GM12878 (cell line): ENCODE measurements at regions not wholly inside any gene's neighbourhood (a gene's known extent, or its start where the extent isn't known, plus 50 kb on each side); places are given as distances from the start of the nearest gene placed in this dataset.

ENCODE experiments used
- ATAC-seq: fragments of 200-7000 bp; cut with Tn5 transposase; 3 replicates; pipeline ENCODE4 v1.9.1; 2020; ENCODE audit warnings: mild to moderate bottlenecking, moderate library complexity
- BruUV-seq: library from RNA; stranded (reverse); fragments of 400-500 nt; replicated peaks from 2 replicates; lab custom pipeline; 2021; lab: Mats Ljungman, UMichigan
- CTCF ChIA-PET: fragments of 300-600 bp; sonication (Branson Sonifier 250); formaldehyde crosslinking; extraction: SDS; loops from one replicate; lab custom pipeline; 2021; ENCODE audit warnings: inconsistent platforms; lab: Yijun Ruan, JAX
- POLR2A ChIA-PET: fragments of 350-600 bp; formaldehyde crosslinking; extraction: SDS; loops from one replicate; lab custom pipeline; 2021; ENCODE audit warnings: inconsistent platforms; lab: Charles Lee
- RAD21 ChIA-PET: fragments of 300-600 bp; sonication (Branson Sonifier 250); formaldehyde crosslinking; loops from one replicate; lab custom pipeline; 2023; ENCODE audit warnings: antibody characterized with exemption; ENCODE audit not compliant: unreplicated experiment; lab: Charles Lee
- SMC1A ChIA-PET: fragments of 300-600 bp; sonication (Branson Sonifier 250); formaldehyde crosslinking; loops from one replicate; lab custom pipeline; 2023; ENCODE audit not compliant: unreplicated experiment, uncharacterized antibody; lab: Charles Lee
- DNase-seq: peaks from one replicate; pipeline ENCODE4 v3.0.0-alpha.2; 2011; ENCODE audit warnings: low read depth, low spot score
- FAIRE-seq: peaks from 3 replicates; lab custom pipeline; 2011; peaks lifted over from hg19 to GRCh38; lab: Jason Lieb, UNC
- H2AFZ ChIP-seq: 2 replicates; pipeline ENCODE4 v1.6.0; 2011; ENCODE audit warnings: low read depth, low read length, control low read depth; ENCODE audit not compliant: control insufficient read depth
- H3K27ac ChIP-seq: 2 replicates; pipeline ENCODE4 v1.5.1; 2011; ENCODE audit warnings: control low read depth; ENCODE audit not compliant: control insufficient read depth, insufficient read depth
- H3K27me3 ChIP-seq, 2 experiments: replicated peaks in 1 of 2; 2 replicates each; pipeline versions ENCODE4 v1.6.0 to v1.6.1; 2011; ENCODE audit warnings: low read length in 1 of 2; ENCODE audit not compliant: control insufficient read depth in 2 of 2, insufficient read depth in 2 of 2
- H3K36me3 ChIP-seq, 2 experiments: 2 replicates each; pipeline ENCODE4 v1.5.1; 2011; ENCODE audit warnings: low read length in 1 of 2; ENCODE audit not compliant: control insufficient read depth in 2 of 2, insufficient read depth in 2 of 2
- H3K4me1 ChIP-seq: 2 replicates; pipeline ENCODE4 v1.6.1; 2011; ENCODE audit warnings: mild to moderate bottlenecking, low read length, moderate library complexity, mixed read lengths; ENCODE audit not compliant: control insufficient read depth, insufficient read depth
- H3K4me2 ChIP-seq: 2 replicates; pipeline ENCODE4 v1.6.0; 2011; ENCODE audit warnings: control low read depth; ENCODE audit not compliant: control insufficient read depth, insufficient read depth
- H3K4me3 ChIP-seq: fragments of 200-600 bp; sonication (generic); 2 replicates; pipeline ENCODE4 v1.5.1; 2016
- H3K79me2 ChIP-seq: 2 replicates; pipeline ENCODE4 v1.6.0; 2011; ENCODE audit warnings: low read length; ENCODE audit not compliant: control insufficient read depth, insufficient read depth
- H3K9ac ChIP-seq: 2 replicates; pipeline ENCODE4 v1.8.0; 2011; ENCODE audit warnings: low read length, control low read depth, mixed read lengths; ENCODE audit not compliant: control insufficient read depth, insufficient read depth
- H3K9me3 ChIP-seq: replicated peaks from 3 replicates; pipeline ENCODE4 v1.5.1; 2011; ENCODE audit warnings: mild to moderate bottlenecking, low read length; ENCODE audit not compliant: control insufficient read depth, insufficient read depth
- H4K20me1 ChIP-seq: 2 replicates; pipeline ENCODE4 v1.6.0; 2011; ENCODE audit not compliant: control insufficient read depth, insufficient read depth
- DPF2 ChIP-seq: fragments of 450-650 bp; IDR thresholded peaks from 2 replicates; pipeline ENCODE4 v1.6.1; 2017; ENCODE audit warnings: mild to moderate bottlenecking
- MEF2A ChIP-seq: IDR thresholded peaks from 2 replicates; pipeline ENCODE4 v1.6.1; 2011; ENCODE audit warnings: low read depth, mild to moderate bottlenecking, low read length, moderate library complexity; ENCODE audit not compliant: insufficient read depth
- PKNOX1 ChIP-seq: fragments of 450-650 bp; IDR thresholded peaks from 2 replicates; pipeline ENCODE4 v1.6.1; 2016; ENCODE audit warnings: mild to moderate bottlenecking
- POU2F2 ChIP-seq: IDR thresholded peaks from 3 replicates; pipeline ENCODE4 v1.6.1; 2011; ENCODE audit warnings: low read depth, mild to moderate bottlenecking, low read length, borderline replicate concordance
- SIN3A ChIP-seq: IDR thresholded peaks from 2 replicates; pipeline ENCODE4 v1.6.1; 2012; ENCODE audit warnings: low read depth, low read length, improper control_type of control experiment
- TCF7 ChIP-seq: IDR thresholded peaks from 2 replicates; pipeline ENCODE4 v1.6.1; 2014; ENCODE audit warnings: antibody characterized with exemption, borderline replicate concordance
- ZBTB33 ChIP-seq: fragments of 450-650 bp; IDR thresholded peaks from 2 replicates; pipeline ENCODE4 v1.6.1; 2017; ENCODE audit warnings: mild to moderate bottlenecking
- ZSCAN29 ChIP-seq: fragments of 450-650 bp; IDR thresholded peaks from 2 replicates; pipeline ENCODE4 v1.6.1; 2017; ENCODE audit warnings: mild to moderate bottlenecking, moderate library complexity
- WGBS: methylation state at CpG from one replicate; pipeline ENCODE4 v1.1.6; 2016; ENCODE audit warnings: low lambda C conversion rate; ENCODE audit not compliant: insufficient replicate concordance, insufficient coverage; ENCODE audit errors: missing lambda C conversion rate; 5-methylcytosine and 5-hydroxymethylcytosine counted together
- in situ Hi-C: fragments of 300-500 bp; cut with MboI; formaldehyde crosslinking; loops from 9 replicates; pipeline ENCODE4 v1.14.3; 2018; ENCODE audit warnings: mixed read lengths
- intact Hi-C: fragments of 100-400 bp; cut with micrococcal nuclease; formaldehyde crosslinking; loops from one replicate; pipeline ENCODE4 v1.14.2; 2022; ENCODE audit not compliant: unreplicated experiment

GRCh38 chr3:40639006-40639405, 114.2 kb downstream of the ZNF621 start (continued):
- TF ChIP-seq ZBTB33: no peak
- TF ChIP-seq DPF2: no peak
- no peak for TF ChIP-seq PKNOX1

- ChIA-PET RAD21 (no interaction called here), POLR2A (no interaction called here), SMC1A (no interaction called here), CTCF (no interaction called here)
- Histone ChIP-seq H3K9ac (no peak overlapping the region), H3K79me2 (no peaks in the 10 kb centered on the region), H3K4me2 (no peak overlapping the region), H3K9me3 (no peaks in the 10 kb centered on the region), H3K27me3 (no peaks in the 10 kb centered on the region), H3K36me3 (no peaks in the 10 kb centered on the region), H4K20me1 (no peaks in the 10 kb centered on the region)
- intact Hi-C loops: no loop called here
- in situ Hi-C loops: no loop called here
- ATAC-seq (no peak), FAIRE-seq (no peak)
- TF ChIP-seq POU2F2 (no peak), ZSCAN29 (no peak), SIN3A (no peak), MEF2A (no peak), TCF7 (no peak)
- TF ChIP-seq, all 136 proteins: peak for 0
- DNase-seq: no peak
- Histone ChIP-seq H3K4me1 (no peaks in the 10 kb centered on the region), H3K27ac (no peak overlapping the region), H3K4me3 (no peak overlapping the region), H2AFZ (no peak overlapping the region)
- BruUV-seq: no TSS peak
- 14% methylated on average over 5 of the region's 5 CpGs for WGBS
Measured at GRCh38 chr3:40642812-40643211, 118.1 kb downstream of the ZNF621 start.
